Activated CD4-positive, alpha-beta T cell treated with anti-CD3 and anti-CD28 coated beads, Interleukin-2, amount 10 ng/mL, durations not matched to agents 7 days and 5 days (primary cell): ENCODE measurements at regions not wholly inside any gene's neighbourhood (a gene's known extent, or its start where the extent isn't known, plus 50 kb on each side); places are given as distances from the start of the nearest gene placed in this dataset.

Experiments used
- CTCF ChIA-PET: fragments of 350-600 bp; sonication (Branson Sonifier 250); formaldehyde crosslinking; loops from one replicate; lab custom pipeline; 2021; ENCODE audit warnings: antibody characterized with exemption; lab: Charles Lee
- POLR2A ChIA-PET: fragments of 350-600 bp; sonication (Branson Sonifier 250); formaldehyde crosslinking; loops from one replicate; lab custom pipeline; 2021; ENCODE audit warnings: antibody characterized with exemption; lab: Charles Lee
- DNase-seq: peaks from one replicate; pipeline ENCODE4 v3.0.0-alpha.2; 2020
- H3K27ac Mint-ChIP-seq: one replicate; pipeline ENCODE4 v1.8.0; 2021; ENCODE audit warnings: mild to moderate bottlenecking, moderate library complexity, mixed read lengths
- H3K27me3 Mint-ChIP-seq: one replicate; pipeline ENCODE4 v1.8.0; 2021; ENCODE audit warnings: mixed read lengths
- H3K36me3 Mint-ChIP-seq: one replicate; pipeline ENCODE4 v1.8.0; 2021; ENCODE audit warnings: low read depth, mixed read lengths
- H3K4me1 Mint-ChIP-seq: one replicate; pipeline ENCODE4 v1.8.0; 2021; ENCODE audit warnings: mixed read lengths
- H3K4me3 Mint-ChIP-seq: one replicate; pipeline ENCODE4 v1.8.0; 2021; ENCODE audit warnings: mild to moderate bottlenecking, moderate library complexity, mixed read lengths
- H3K9me3 Mint-ChIP-seq: one replicate; pipeline ENCODE4 v1.8.0; 2021; ENCODE audit warnings: mixed read lengths

DNA sequence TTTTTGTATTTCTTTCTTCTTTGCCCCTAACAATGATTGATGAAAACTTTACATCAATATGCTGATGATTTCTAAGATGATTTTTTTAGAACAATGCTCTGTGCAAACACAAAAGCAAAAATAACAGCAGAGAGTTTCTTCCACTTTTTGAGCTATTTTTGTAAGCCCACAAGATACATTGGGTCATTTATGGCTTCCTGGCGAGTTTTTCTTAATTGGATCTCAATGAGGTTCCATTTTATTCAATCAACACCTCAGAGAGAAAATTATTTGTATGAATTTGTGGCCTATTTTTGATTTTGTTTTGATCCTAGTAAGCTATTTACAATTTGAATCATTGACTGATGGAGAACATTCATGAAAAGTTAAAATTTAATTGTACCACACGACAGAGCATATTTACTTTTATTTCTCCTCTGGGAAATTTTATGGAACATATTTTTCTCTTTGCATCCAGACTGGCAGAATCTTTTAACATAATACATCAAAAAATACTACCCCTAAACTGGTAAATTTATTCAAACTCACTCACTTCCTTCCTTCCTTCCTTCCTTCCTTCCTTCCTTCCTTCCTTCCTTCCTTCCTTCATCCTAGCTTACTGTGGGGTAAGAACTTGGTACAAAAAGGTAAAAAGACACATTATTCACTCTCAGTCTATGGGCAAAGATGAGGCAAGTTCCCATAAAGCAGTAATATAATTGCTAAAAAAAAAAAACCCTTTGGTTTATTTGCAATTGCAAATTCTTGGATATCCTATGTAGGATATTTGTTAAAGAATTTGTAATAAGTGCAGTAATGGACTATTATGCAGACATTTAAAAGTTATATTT, 710.4 kb downstream of the SLC4A3 start:
- POLR2A ChIA-PET: no interaction called here
- no peaks in the 10 kb centered on the region for H3K4me1 Mint-ChIP-seq
- H3K36me3 Mint-ChIP-seq: no peaks in the 10 kb centered on the region
- no peaks in the 10 kb centered on the region for H3K9me3 Mint-ChIP-seq
- CTCF ChIA-PET: no interaction called here
- H3K27ac Mint-ChIP-seq: no peak overlapping the region
- no peak overlapping the region for H3K4me3 Mint-ChIP-seq
- DNase-seq: no peak
- H3K27me3 Mint-ChIP-seq: no peaks in the 10 kb centered on the region

GRCh38 chr2:220341014-220341413, 713.6 kb downstream of the SLC4A3 start:
- no peak overlapping the region for H3K27ac Mint-ChIP-seq
- no peaks in the 10 kb centered on the region for H3K4me1 Mint-ChIP-seq
- no peak overlapping the region for H3K4me3 Mint-ChIP-seq
- CTCF ChIA-PET: no interaction called here
- H3K36me3 Mint-ChIP-seq: no peaks in the 10 kb centered on the region
- H3K27me3 Mint-ChIP-seq: no peaks in the 10 kb centered on the region
- H3K9me3 Mint-ChIP-seq: no peaks in the 10 kb centered on the region
- POLR2A ChIA-PET: no interaction called here
- no peak for DNase-seq

- H3K27me3 Mint-ChIP-seq: no peaks in the 10 kb centered on the region
- DNase-seq: no peak
- H3K36me3 Mint-ChIP-seq: no peaks in the 10 kb centered on the region
- CTCF ChIA-PET: interaction anchor here (1.2 kb wide), 1 partner anchor 11 kb away, joined by 3 read pairs; no protein-coding TSS in a partner anchor
- H3K4me3 Mint-ChIP-seq: no peak overlapping the region
- no peak overlapping the region for H3K27ac Mint-ChIP-seq
- POLR2A ChIA-PET: no interaction called here
- H3K9me3 Mint-ChIP-seq: no peaks in the 10 kb centered on the region
- no peaks in the 10 kb centered on the region for H3K4me1 Mint-ChIP-seq
Observed at GRCh38 chr2:220346919-220347318, 719.5 kb downstream of the SLC4A3 start.

DNA sequence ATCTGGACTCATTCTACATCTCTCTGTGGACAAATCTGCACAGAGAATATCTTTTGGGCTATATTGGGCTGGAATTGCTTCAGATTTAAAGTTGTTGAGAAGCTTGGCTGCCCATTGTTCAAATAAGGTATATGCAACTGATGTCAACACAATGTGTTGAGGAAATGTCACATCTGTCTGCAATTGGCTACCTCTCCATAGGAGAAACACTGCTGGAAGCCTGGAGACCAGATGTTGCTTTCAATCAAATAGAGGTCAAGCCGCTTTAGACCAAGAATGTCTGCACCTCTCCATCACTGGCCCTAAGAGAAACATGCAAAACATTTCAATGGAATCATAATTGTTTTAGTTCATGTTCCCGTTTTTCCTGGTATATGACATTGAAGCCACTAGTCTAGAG, 720.2 kb downstream of the SLC4A3 start:
- DNase-seq: no peak
- Mint-ChIP-seq H3K9me3 (no peaks in the 10 kb centered on the region), H3K27me3 (no peaks in the 10 kb centered on the region), H3K4me3 (no peak overlapping the region), H3K4me1 (no peaks in the 10 kb centered on the region), H3K27ac (no peak overlapping the region), H3K36me3 (no peaks in the 10 kb centered on the region)
- ChIA-PET POLR2A (no interaction called here), CTCF (interaction anchor here (1.2 kb wide), 1 partner anchor 12 kb away, joined by 3 read pairs; no protein-coding TSS in a partner anchor)

GRCh38 chr2:220348206-220348605, 720.8 kb downstream of the SLC4A3 start:
- Mint-ChIP-seq H3K36me3 (no peaks in the 10 kb centered on the region), H3K27ac (no peak overlapping the region), H3K27me3 (no peaks in the 10 kb centered on the region), H3K4me1 (no peaks in the 10 kb centered on the region), H3K9me3 (no peaks in the 10 kb centered on the region), H3K4me3 (no peak overlapping the region)
- DNase-seq: no peak
- ChIA-PET POLR2A (no interaction called here), CTCF (no interaction called here)

DNA sequence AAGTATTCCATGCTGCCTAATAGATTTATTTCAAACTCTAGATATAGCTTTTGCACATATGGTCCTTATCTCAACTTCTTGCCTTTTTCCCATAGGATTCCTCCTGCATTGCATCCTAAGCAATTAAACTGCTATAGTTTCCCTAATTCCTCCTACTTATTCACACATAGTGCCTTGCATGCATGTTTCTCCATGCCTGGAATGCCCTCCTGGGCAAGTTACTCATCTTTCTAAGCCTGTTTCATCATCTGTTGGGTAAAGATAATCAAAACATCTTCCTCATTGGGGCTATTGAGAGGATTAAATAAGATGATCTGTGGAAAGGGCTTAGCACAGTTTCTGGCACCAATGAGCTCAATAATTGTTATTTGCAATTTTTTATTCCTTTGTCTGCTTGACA, 726.5 kb downstream of the SLC4A3 start:
- CTCF ChIA-PET: no interaction called here
- Mint-ChIP-seq H3K27ac (no peak overlapping the region), H3K4me1 (no peaks in the 10 kb centered on the region), H3K9me3 (no peaks in the 10 kb centered on the region), H3K27me3 (no peaks in the 10 kb centered on the region), H3K36me3 (no peaks in the 10 kb centered on the region), H3K4me3 (no peak overlapping the region)
- DNase-seq: no peak
- POLR2A ChIA-PET: no interaction called here

DNA sequence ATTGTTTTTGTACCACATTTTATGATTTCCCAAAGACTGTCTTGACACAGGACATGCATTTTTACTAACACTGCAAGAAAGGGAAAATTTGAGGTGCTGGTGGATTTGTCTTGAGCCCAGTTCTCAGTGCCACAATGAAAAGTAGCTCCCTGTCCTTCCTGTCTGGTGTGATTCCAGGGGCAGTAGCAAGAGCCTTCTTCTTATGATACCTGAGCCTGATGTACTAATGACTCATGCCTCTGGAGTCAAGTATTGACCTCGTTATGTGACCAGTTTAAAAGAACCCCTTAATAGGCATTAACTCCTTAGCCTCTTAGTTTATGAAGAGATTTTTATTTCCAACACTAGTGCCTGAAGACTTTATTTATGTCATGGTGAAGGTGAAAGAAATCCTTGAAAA, 728.6 kb downstream of the SLC4A3 start:
- ChIA-PET CTCF (no interaction called here), POLR2A (no interaction called here)
- Mint-ChIP-seq H3K4me3 (no peak overlapping the region), H3K36me3 (no peaks in the 10 kb centered on the region), H3K27me3 (no peaks in the 10 kb centered on the region), H3K4me1 (no peaks in the 10 kb centered on the region), H3K9me3 (peaks cover 2% of the 10 kb centered on the region), H3K27ac (no peak overlapping the region)
- no peak for DNase-seq

GRCh38 chr2:220365023-220365422, 737.6 kb downstream of the SLC4A3 start:
- DNase-seq: no peak
- Mint-ChIP-seq H3K4me1 (no peaks in the 10 kb centered on the region), H3K9me3 (peaks cover under 1% of the 10 kb centered on the region), H3K27ac (no peak overlapping the region), H3K36me3 (no peaks in the 10 kb centered on the region), H3K4me3 (no peak overlapping the region), H3K27me3 (no peaks in the 10 kb centered on the region)
- ChIA-PET POLR2A (no interaction called here), CTCF (no interaction called here)

DNA sequence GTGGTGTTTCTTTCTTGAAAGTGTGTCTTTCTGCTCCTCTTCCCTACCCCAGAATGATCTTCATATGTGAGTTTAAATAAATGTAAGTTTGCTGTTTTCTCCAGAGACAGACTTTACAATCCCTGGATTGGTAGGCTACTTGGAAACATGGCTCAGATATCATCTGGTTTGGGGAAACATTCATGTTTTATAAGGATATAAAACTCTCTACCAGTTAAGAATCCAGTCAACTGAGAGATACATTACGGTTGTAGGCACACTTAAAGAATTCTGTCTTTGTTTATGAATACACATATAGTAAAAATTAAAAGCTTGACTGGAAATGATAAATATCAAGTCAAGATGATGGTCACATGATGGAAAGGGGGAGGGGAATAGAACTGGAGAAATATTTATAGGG, 739.3 kb downstream of the SLC4A3 start:
- Mint-ChIP-seq H3K4me1 (no peaks in the 10 kb centered on the region), H3K27ac (no peak overlapping the region), H3K4me3 (no peak overlapping the region), H3K36me3 (no peaks in the 10 kb centered on the region), H3K9me3 (no peaks in the 10 kb centered on the region), H3K27me3 (no peaks in the 10 kb centered on the region)
- CTCF ChIA-PET: no interaction called here
- POLR2A ChIA-PET: no interaction called here
- DNase-seq: no peak

DNA sequence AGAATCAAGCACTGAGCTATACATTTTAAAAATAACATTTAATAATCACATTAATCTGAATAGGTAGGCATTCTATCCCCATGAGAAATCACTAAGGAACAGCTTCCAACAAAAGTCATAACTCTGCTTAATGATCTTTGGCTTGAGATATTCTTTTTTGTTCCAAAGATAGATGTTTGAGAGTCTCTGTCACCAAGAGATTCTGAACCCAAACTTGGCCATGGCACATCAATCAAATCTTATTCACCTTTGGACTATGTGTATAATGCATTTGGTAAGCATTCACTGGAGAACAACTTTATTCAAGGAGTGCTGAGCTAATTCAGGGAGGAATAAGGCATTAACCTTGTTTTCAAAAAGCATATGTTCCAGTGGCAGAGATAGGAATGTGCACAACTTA, 743.3 kb downstream of the SLC4A3 start:
- Mint-ChIP-seq H3K9me3 (no peaks in the 10 kb centered on the region), H3K36me3 (no peaks in the 10 kb centered on the region), H3K4me3 (no peak overlapping the region), H3K4me1 (no peaks in the 10 kb centered on the region), H3K27me3 (no peaks in the 10 kb centered on the region), H3K27ac (no peak overlapping the region)
- CTCF ChIA-PET: no interaction called here
- POLR2A ChIA-PET: no interaction called here
- no peak for DNase-seq

DNA sequence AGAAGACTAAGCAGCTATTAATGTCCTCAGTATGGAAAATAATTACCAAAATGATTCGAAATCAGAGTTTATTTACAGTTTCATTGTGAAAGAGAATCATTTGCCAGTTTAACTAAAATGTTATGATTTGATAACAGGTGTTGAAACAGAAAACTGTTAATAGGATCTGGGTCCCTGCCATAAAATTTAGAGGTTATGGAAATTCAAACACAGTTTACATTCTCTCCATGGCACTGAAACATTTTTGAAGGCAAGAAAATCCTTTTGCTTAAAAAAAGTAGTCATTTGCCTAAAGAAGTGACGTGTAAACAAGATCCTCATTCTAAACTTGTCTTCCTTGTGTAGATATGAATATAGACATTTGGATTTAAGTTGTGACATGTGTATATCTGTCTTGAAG, 743.8 kb downstream of the SLC4A3 start:
- Mint-ChIP-seq H3K4me1 (no peaks in the 10 kb centered on the region), H3K4me3 (no peak overlapping the region), H3K27ac (no peak overlapping the region), H3K9me3 (no peaks in the 10 kb centered on the region), H3K36me3 (no peaks in the 10 kb centered on the region), H3K27me3 (no peaks in the 10 kb centered on the region)
- ChIA-PET CTCF (no interaction called here), POLR2A (no interaction called here)
- DNase-seq: no peak

DNA sequence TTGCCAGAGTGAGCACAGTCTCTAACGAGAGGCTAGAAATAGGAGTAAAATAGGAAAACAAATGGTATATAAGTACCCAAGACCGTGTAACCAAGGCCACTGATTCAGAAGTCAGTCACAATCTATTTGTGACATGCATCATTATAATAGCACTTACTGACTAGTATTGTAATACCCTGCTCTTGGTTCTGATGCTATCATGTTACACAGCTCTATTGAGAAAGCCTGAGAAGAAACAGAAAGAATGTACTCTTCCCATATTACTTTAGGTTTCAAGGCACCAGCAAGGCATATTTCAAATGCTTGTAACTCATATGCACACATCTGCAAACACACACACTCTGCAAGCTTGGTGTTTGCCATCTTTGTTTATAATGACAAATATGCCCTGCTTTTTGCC, 746.4 kb downstream of the SLC4A3 start:
- no peak overlapping the region for H3K4me3 Mint-ChIP-seq
- no peaks in the 10 kb centered on the region for H3K4me1 Mint-ChIP-seq
- no peak for DNase-seq
- ChIA-PET CTCF (no interaction called here), POLR2A (no interaction called here)
- no peaks in the 10 kb centered on the region for H3K36me3 Mint-ChIP-seq
- H3K27ac Mint-ChIP-seq: no peak overlapping the region
- H3K27me3 Mint-ChIP-seq: no peaks in the 10 kb centered on the region
- H3K9me3 Mint-ChIP-seq: no peaks in the 10 kb centered on the region

GRCh38 chr2:220374282-220374681, 746.9 kb downstream of the SLC4A3 start:
- H3K27ac Mint-ChIP-seq: no peak overlapping the region
- no peak for DNase-seq
- H3K4me1 Mint-ChIP-seq: no peaks in the 10 kb centered on the region
- H3K27me3 Mint-ChIP-seq: no peaks in the 10 kb centered on the region
- no peaks in the 10 kb centered on the region for H3K36me3 Mint-ChIP-seq
- H3K9me3 Mint-ChIP-seq: no peaks in the 10 kb centered on the region
- H3K4me3 Mint-ChIP-seq: no peak overlapping the region
- CTCF ChIA-PET: no interaction called here
- POLR2A ChIA-PET: no interaction called here
